ENCODE measurements at regions not wholly inside any gene's neighbourhood (a gene's known extent, or its start where the extent isn't known, plus 50 kb on each side); places are given as distances from the start of the nearest gene placed in this dataset.

DNA sequence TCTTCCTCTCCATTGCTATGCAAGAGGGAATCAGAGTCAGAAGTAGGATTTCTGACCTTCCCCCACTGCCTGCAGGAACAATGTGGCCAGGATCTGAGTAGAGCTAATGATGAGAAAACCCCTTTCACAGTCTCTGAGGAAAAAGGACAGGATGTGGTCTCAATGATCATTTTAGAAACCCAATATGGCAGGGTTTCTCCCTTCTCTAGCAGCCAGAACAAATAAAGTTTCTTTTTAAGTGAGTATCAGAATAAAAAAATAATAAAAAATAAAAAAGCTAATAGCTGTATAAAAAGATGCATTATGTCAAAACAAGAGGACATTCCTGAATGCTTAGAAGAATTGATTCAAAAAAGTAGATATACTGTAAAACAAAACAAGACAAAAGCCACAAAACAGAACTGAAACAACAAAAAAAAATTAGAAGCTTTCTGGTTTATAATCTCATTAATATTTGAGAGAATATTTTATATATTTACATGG is 1124.9 kb upstream of the ZEB2 start:
- no peak for TF ChIP-seq CTCF (IDR thresholded peaks at IDR 0.05)
- H3K36me3 Mint-ChIP-seq (ENCODE audit: unreplicated experiment) = no peaks in the 10 kb centered on the region
- H3K9me3 Mint-ChIP-seq (ENCODE audit: unreplicated experiment) = no peaks in the 10 kb centered on the region
- H3K27ac Mint-ChIP-seq (ENCODE audit: unreplicated experiment) = no peak overlapping the region
- H3K4me1 Mint-ChIP-seq (ENCODE audit: unreplicated experiment) = peaks cover 5% of the 10 kb centered on the region
- no peak for DNase-seq (ENCODE audit: extremely low spot score, unreplicated experiment)
- H3K4me3 Mint-ChIP-seq (ENCODE audit: unreplicated experiment) = no peak overlapping the region
- no peaks in the 10 kb centered on the region for H3K27me3 Mint-ChIP-seq (ENCODE audit: unreplicated experiment)

DNA sequence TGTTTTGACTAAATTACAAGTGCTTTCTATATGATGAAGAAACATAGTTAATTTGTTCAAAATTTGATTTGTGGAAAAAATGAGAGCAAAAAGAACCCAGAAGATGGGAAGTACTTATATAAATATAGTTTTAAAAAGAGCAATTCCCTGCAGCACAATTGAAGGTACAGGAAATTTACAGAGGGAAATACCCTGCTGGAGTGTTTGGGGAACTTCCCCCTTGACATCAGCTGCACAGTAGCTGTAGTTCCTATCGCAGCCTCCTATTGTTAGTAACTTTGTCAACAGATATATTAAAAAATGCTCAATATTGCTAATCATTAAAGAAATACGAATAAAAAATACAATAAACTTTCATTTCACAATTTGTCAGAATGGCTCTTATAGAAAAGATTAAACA is 1118.8 kb upstream of the ZEB2 start:
- Mint-ChIP-seq H3K36me3 (ENCODE audit: unreplicated experiment) (no peaks in the 10 kb centered on the region), H3K27ac (ENCODE audit: unreplicated experiment) (no peak overlapping the region), H3K9me3 (ENCODE audit: unreplicated experiment) (no peaks in the 10 kb centered on the region), H3K4me3 (ENCODE audit: unreplicated experiment) (no peak overlapping the region), H3K4me1 (ENCODE audit: unreplicated experiment) (no peaks in the 10 kb centered on the region), H3K27me3 (ENCODE audit: unreplicated experiment) (no peaks in the 10 kb centered on the region)
- TF ChIP-seq CTCF (IDR thresholded peaks at IDR 0.05) = no peak
- no peak for DNase-seq (ENCODE audit: extremely low spot score, unreplicated experiment)

DNA sequence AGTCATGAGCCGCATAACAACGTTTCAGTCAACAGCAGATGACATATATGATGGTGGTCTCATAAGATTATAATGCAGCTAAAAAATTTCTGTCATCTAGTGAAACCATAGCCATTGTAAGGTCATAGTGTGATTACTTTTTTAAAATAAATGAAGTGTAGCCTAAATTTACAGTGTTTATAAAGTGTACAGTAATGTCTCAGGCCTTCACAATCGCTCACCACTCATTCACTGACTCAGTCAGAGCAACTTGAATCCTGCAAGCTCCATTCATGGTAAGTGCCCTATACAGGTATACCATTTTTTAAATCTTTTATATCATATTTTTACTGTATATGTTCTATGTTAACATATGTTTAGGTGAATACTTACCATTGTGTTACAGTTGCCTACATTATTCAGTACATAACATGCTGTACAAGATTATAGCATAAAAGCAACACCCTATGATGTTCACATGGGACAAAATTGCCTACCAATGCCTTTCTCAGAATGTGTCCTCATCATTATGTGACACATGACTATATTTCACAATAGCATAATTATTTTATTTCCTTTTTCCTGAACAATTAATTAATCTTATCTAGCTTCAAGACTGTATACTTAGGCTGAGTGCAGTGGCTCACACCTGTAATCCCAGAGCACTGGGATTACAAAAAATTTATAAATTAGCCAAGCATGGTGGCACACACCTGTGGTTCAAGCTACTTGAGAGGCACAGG is 1115.9 kb upstream of the ZEB2 start:
- no peak for TF ChIP-seq CTCF (IDR thresholded peaks at IDR 0.05)
- Mint-ChIP-seq H3K4me3 (ENCODE audit: unreplicated experiment) (no peak overlapping the region), H3K27me3 (ENCODE audit: unreplicated experiment) (no peaks in the 10 kb centered on the region), H3K4me1 (ENCODE audit: unreplicated experiment) (no peaks in the 10 kb centered on the region), H3K9me3 (ENCODE audit: unreplicated experiment) (no peaks in the 10 kb centered on the region), H3K27ac (ENCODE audit: unreplicated experiment) (no peak overlapping the region), H3K36me3 (ENCODE audit: unreplicated experiment) (no peaks in the 10 kb centered on the region)
- no peak for DNase-seq (ENCODE audit: extremely low spot score, unreplicated experiment)

DNA sequence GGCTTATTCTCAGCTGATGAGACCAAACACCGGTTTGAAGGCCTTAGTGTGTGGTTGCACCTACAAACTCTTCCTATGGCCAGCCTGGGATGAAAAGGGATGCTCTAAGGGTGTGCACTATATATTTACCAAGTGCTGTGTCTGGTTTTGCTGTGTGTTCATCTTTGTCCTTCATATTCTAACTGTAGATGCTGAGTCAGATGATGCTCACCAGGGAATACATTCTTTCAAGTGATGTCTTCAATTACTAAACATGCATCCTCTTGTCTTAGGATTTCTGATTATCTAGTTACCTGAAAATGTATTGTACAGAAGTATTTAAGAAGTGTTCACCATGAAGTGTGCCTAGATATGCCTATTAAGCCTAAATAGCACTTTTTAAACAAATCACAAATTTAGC is 1111.6 kb upstream of the ZEB2 start:
- Mint-ChIP-seq H3K9me3 (ENCODE audit: unreplicated experiment) (no peaks in the 10 kb centered on the region), H3K4me1 (ENCODE audit: unreplicated experiment) (no peaks in the 10 kb centered on the region), H3K27ac (ENCODE audit: unreplicated experiment) (no peak overlapping the region), H3K4me3 (ENCODE audit: unreplicated experiment) (no peak overlapping the region), H3K27me3 (ENCODE audit: unreplicated experiment) (no peaks in the 10 kb centered on the region), H3K36me3 (ENCODE audit: unreplicated experiment) (no peaks in the 10 kb centered on the region)
- no peak for TF ChIP-seq CTCF (IDR thresholded peaks at IDR 0.05)
- DNase-seq (ENCODE audit: extremely low spot score, unreplicated experiment) = no peak

GRCh38 chr2:145626301-145626700 is 1106.4 kb upstream of the ZEB2 start:
- Mint-ChIP-seq H3K4me3 (ENCODE audit: unreplicated experiment) (no peak overlapping the region), H3K27ac (ENCODE audit: unreplicated experiment) (peak overlapping the region; percentile 35), H3K9me3 (ENCODE audit: unreplicated experiment) (no peaks in the 10 kb centered on the region), H3K27me3 (ENCODE audit: unreplicated experiment) (no peaks in the 10 kb centered on the region), H3K36me3 (ENCODE audit: unreplicated experiment) (no peaks in the 10 kb centered on the region), H3K4me1 (ENCODE audit: unreplicated experiment) (peaks cover 21% of the 10 kb centered on the region)
- no peak for DNase-seq (ENCODE audit: extremely low spot score, unreplicated experiment)
- no peak for TF ChIP-seq CTCF (IDR thresholded peaks at IDR 0.05)

All from osteocyte (in vitro differentiated cells).